Nephron progenitor cell (in vitro differentiated cells): ENCODE measurements at regions not wholly inside any gene's neighbourhood (a gene's known extent, or its start where the extent isn't known, plus 50 kb on each side); places are given as distances from the start of the nearest gene placed in this dataset.

Source experiments
- DNase-seq: peaks from one replicate; pipeline ENCODE4 v3.0.0; 2021
- H3K27ac Mint-ChIP-seq: 2 replicates; pipeline ENCODE4 v1.8.0; 2021; ENCODE audit warnings: mild to moderate bottlenecking, moderate library complexity, mixed read lengths
- H3K27me3 Mint-ChIP-seq: 2 replicates; pipeline ENCODE4 v1.8.0; 2021; ENCODE audit warnings: mild to moderate bottlenecking, low read depth, mixed read lengths; ENCODE audit not compliant: poor library complexity
- H3K36me3 Mint-ChIP-seq: 2 replicates; pipeline ENCODE4 v1.8.0; 2021; ENCODE audit warnings: low read depth, mixed read lengths
- H3K4me1 Mint-ChIP-seq: 2 replicates; pipeline ENCODE4 v1.8.0; 2021; ENCODE audit warnings: mixed read lengths
- H3K4me3 Mint-ChIP-seq: 2 replicates; pipeline ENCODE4 v1.8.0; 2021; ENCODE audit warnings: mild to moderate bottlenecking, moderate library complexity, mixed read lengths
- H3K9me3 Mint-ChIP-seq: 2 replicates; pipeline ENCODE4 v1.8.0; 2021; ENCODE audit warnings: mild to moderate bottlenecking, moderate library complexity, mixed read lengths
- TF ChIP-seq, protein P1 (sequence below): fragments of 200-600 bp; sonication (generic); IDR thresholded peaks from 2 replicates; pipeline ENCODE4 v1.5.0; 2021; ENCODE audit warnings: antibody characterized with exemption

- no peaks in the 10 kb centered on the region for H3K36me3 Mint-ChIP-seq
- no peaks in the 10 kb centered on the region for H3K4me1 Mint-ChIP-seq
- no peak overlapping the region for H3K27ac Mint-ChIP-seq
- H3K27me3 Mint-ChIP-seq, result no peaks in the 10 kb centered on the region
- H3K4me3 Mint-ChIP-seq, result no peak overlapping the region
- TF ChIP-seq, protein P1, sequence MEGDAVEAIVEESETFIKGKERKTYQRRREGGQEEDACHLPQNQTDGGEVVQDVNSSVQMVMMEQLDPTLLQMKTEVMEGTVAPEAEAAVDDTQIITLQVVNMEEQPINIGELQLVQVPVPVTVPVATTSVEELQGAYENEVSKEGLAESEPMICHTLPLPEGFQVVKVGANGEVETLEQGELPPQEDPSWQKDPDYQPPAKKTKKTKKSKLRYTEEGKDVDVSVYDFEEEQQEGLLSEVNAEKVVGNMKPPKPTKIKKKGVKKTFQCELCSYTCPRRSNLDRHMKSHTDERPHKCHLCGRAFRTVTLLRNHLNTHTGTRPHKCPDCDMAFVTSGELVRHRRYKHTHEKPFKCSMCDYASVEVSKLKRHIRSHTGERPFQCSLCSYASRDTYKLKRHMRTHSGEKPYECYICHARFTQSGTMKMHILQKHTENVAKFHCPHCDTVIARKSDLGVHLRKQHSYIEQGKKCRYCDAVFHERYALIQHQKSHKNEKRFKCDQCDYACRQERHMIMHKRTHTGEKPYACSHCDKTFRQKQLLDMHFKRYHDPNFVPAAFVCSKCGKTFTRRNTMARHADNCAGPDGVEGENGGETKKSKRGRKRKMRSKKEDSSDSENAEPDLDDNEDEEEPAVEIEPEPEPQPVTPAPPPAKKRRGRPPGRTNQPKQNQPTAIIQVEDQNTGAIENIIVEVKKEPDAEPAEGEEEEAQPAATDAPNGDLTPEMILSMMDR, result no peak
- no peak for DNase-seq
- H3K9me3 Mint-ChIP-seq, result peaks cover 7% of the 10 kb centered on the region
Measured at GRCh38 chr5:15326471-15326870, 173.5 kb upstream of the FBXL7 start.

GRCh38 chr5:15322421-15322820 lies 177.6 kb upstream of the FBXL7 start:
- no peaks in the 10 kb centered on the region for H3K27me3 Mint-ChIP-seq
- no peak for DNase-seq
- peaks cover 11% of the 10 kb centered on the region for H3K4me1 Mint-ChIP-seq
- H3K4me3 Mint-ChIP-seq, result no peak overlapping the region
- TF ChIP-seq, protein P1, result no peak
- H3K27ac Mint-ChIP-seq, result no peak overlapping the region
- H3K9me3 Mint-ChIP-seq, result peaks cover 7% of the 10 kb centered on the region
- no peaks in the 10 kb centered on the region for H3K36me3 Mint-ChIP-seq

GRCh38 chr5:15321776-15322175 lies 178.2 kb upstream of the FBXL7 start:
- TF ChIP-seq, protein P1, result no peak
- no peak for DNase-seq
- peaks cover 11% of the 10 kb centered on the region for H3K4me1 Mint-ChIP-seq
- H3K36me3 Mint-ChIP-seq, result no peaks in the 10 kb centered on the region
- no peaks in the 10 kb centered on the region for H3K27me3 Mint-ChIP-seq
- no peak overlapping the region for H3K4me3 Mint-ChIP-seq
- H3K9me3 Mint-ChIP-seq, result peaks cover 7% of the 10 kb centered on the region
- H3K27ac Mint-ChIP-seq, result no peak overlapping the region

GRCh38 chr5:15320871-15321270 lies 179.1 kb upstream of the FBXL7 start:
- peak; percentile 44 for DNase-seq
- no peaks in the 10 kb centered on the region for H3K9me3 Mint-ChIP-seq
- H3K4me3 Mint-ChIP-seq, result no peak overlapping the region
- TF ChIP-seq, protein P1, result no peak
- H3K36me3 Mint-ChIP-seq, result no peaks in the 10 kb centered on the region
- no peak overlapping the region for H3K27ac Mint-ChIP-seq
- peaks cover 11% of the 10 kb centered on the region for H3K4me1 Mint-ChIP-seq
- H3K27me3 Mint-ChIP-seq, result no peaks in the 10 kb centered on the region

GRCh38 chr5:15304914-15305834 lies 194.8 kb upstream of the FBXL7 start:
- Mint-ChIP-seq H3K27ac (no peak overlapping the region), H3K4me1 (no peaks in the 10 kb centered on the region), H3K9me3 (no peaks in the 10 kb centered on the region)

More at GRCh38 chr5:15304914-15305834, 194.8 kb upstream of the FBXL7 start:
- TF ChIP-seq, protein P1, result no peak
- Mint-ChIP-seq H3K4me3 (no peak overlapping the region), H3K36me3 (no peaks in the 10 kb centered on the region), H3K27me3 (peaks cover 8% of the 10 kb centered on the region)
- DNase-seq, result no peak
